HUES6 (cell line): ENCODE measurements at regions not wholly inside any gene's neighbourhood (a gene's known extent, or its start where the extent isn't known, plus 50 kb on each side); places are given as distances from the start of the nearest gene placed in this dataset.
"Not testable (repeated sequence)": the region's sequence is repeated elsewhere in the genome, so short reads cannot be mapped to it uniquely, and the experiment has no call there.

Experiments used
- H3K27ac ChIP-seq: 2 replicates; pipeline ENCODE4 v1.7.0; 2013; ENCODE audit warnings: low read depth, mild to moderate bottlenecking, low read length, inconsistent platforms
- H3K27me3 ChIP-seq: 2 replicates; pipeline ENCODE4 v1.6.1; 2013; ENCODE audit warnings: low read length; ENCODE audit not compliant: control insufficient read depth, insufficient read depth
- H3K36me3 ChIP-seq: 2 replicates; pipeline ENCODE4 v1.6.1; 2013; ENCODE audit warnings: low read length; ENCODE audit not compliant: control insufficient read depth, insufficient read depth
- H3K4me1 ChIP-seq: 2 replicates; pipeline ENCODE4 v1.6.1; 2013; ENCODE audit warnings: low read length; ENCODE audit not compliant: control insufficient read depth, insufficient read depth
- H3K4me3 ChIP-seq: 2 replicates; pipeline ENCODE4 v1.5.1; 2013; ENCODE audit warnings: low read depth, low read length
- H3K9ac ChIP-seq: one replicate; pipeline ENCODE4 v1.6.1; 2013; ENCODE audit warnings: mild to moderate bottlenecking, low read length
- H3K9me3 ChIP-seq: 2 replicates; pipeline ENCODE4 v1.6.1; 2013; ENCODE audit warnings: low read depth, low read length; ENCODE audit not compliant: control insufficient read depth, insufficient read depth

DNA sequence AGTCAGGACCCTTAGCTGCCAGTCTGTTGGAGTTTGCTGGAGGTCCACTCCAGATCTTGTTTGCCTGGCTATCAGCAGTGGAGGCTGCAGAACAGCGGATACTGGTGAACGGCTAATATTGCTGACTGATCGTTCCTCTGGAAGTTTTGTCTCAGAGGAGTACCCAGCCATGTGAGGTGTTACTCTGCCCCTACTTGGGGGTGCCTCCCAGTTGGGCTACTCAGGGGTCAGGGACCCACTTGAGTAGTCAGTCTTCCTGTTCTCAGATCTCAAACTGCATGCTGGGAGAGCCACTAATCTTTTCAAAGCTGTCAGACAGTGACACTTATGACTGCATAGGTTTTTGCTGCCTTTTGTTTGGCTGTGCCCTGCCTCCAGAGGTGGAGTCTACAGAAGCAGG lies 160.5 kb downstream of the OR4A47 start:
- H3K9me3 ChIP-seq: peaks cover 43% of the 10 kb centered on the region

DNA sequence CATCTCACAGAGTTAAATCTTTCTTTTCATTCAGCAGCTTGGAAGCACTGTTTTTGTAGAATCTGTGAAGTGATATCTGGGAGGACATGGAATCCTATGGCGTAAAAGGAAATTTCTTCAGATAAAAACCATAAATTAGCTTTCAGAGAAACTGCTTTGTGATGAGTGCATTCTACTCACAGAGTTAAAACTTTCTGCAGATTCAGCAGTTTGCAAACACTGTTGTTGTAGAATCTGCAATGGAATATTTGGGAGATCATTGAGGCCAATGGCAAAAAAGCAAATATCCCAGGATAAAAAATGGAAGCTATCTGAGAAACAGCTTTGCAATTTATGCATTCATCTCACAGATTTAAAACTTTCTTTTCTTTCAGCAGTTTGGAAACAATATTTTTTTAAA lies 180.6 kb downstream of the OR4A47 start:
- Histone ChIP-seq H3K9ac (no peak overlapping the region), H3K27me3 (no peaks in the 10 kb centered on the region), H3K36me3 (no peaks in the 10 kb centered on the region), H3K9me3 (peaks cover 76% of the 10 kb centered on the region), H3K4me3 (no peak overlapping the region), H3K27ac (no peak overlapping the region), H3K4me1 (no peaks in the 10 kb centered on the region)

More for the DNA sequence above, 160.5 kb downstream of the OR4A47 start:
- not testable (repeated sequence) for H3K4me1 ChIP-seq, H3K27ac ChIP-seq, H3K27me3 ChIP-seq, H3K4me3 ChIP-seq, H3K36me3 ChIP-seq, H3K9ac ChIP-seq

DNA sequence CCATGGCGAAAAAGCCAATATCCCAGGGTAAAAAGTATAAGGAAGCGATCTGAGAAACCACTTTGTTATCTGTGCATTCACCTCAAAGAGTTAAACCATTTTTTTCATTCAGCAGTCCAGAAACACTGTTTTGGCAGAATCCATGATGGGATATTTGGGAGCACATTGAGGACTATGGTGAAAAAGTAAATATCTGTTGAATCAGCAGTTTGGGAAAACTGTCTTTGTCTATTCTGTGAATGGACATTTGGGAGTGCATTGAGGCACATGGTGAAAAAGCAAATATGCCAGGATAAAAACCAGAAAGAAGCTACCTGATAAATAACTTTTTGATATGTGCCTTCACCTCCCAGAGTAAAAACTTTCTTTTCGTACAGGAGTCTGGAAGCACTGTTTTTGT lies 187.4 kb downstream of the OR4A47 start:
- H3K27ac ChIP-seq: no peak overlapping the region

DNA sequence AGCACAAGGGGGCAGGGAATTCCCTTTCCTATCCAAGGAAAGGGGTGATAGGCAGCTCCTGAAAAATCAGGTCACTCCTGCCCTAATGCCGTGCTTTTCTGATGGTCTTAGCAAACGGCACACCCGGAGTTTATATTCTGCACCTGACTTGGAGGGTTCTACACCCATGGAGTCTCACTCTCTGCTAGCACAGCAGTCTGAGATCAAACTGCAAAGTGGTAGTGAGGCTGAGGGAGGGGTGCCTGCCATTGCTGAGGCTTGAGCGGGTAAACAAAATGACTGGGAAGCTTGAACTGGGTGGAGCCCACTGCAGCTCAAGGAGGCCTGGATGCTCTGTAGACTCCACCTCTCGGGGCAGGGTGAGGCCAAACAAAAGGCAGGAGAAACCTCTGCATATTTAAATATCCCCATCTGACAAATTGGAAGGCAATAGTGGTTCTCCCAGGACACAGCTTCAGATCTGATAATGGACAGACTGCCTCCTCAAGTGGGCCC lies 194.7 kb downstream of the OR4A47 start:
- Histone ChIP-seq H3K4me3 (no peak overlapping the region), H3K36me3 (no peaks in the 10 kb centered on the region), H3K27ac (no peak overlapping the region), H3K27me3 (no peaks in the 10 kb centered on the region), H3K9me3 (peaks cover 30% of the 10 kb centered on the region), H3K4me1 (no peaks in the 10 kb centered on the region), H3K9ac (no peak overlapping the region)

More for the DNA sequence above, 187.4 kb downstream of the OR4A47 start:
- H3K4me3 ChIP-seq: no peak overlapping the region
- peaks cover 57% of the 10 kb centered on the region for H3K9me3 ChIP-seq
- H3K9ac ChIP-seq: no peak overlapping the region
- no peaks in the 10 kb centered on the region for H3K27me3 ChIP-seq
- no peaks in the 10 kb centered on the region for H3K36me3 ChIP-seq
- H3K4me1 ChIP-seq: no peaks in the 10 kb centered on the region

DNA sequence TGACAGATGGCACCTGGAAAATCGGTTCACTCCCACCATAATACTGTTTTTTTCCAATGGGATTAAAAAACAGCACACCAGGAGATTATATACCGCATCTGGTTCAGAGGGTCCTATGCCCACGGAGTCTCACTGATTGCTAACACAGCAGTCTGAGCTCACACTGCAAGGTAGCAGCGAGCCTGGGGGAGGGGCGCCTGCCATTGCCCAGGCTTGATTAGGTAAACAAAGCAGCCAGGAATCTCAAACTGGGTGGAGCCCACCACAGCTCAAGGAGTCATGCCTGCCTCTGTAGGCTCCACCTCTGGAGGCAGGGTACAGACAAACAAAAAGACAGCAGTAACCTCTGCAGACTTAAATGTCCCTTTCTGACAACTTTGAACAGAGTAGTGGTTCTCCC lies 240.9 kb downstream of the OR4A47 start:
- H3K4me1 ChIP-seq, H3K9ac ChIP-seq, H3K36me3 ChIP-seq, H3K27me3 ChIP-seq, H3K4me3 ChIP-seq, H3K27ac ChIP-seq: not testable (repeated sequence)
- peaks cover 58% of the 10 kb centered on the region for H3K9me3 ChIP-seq

DNA sequence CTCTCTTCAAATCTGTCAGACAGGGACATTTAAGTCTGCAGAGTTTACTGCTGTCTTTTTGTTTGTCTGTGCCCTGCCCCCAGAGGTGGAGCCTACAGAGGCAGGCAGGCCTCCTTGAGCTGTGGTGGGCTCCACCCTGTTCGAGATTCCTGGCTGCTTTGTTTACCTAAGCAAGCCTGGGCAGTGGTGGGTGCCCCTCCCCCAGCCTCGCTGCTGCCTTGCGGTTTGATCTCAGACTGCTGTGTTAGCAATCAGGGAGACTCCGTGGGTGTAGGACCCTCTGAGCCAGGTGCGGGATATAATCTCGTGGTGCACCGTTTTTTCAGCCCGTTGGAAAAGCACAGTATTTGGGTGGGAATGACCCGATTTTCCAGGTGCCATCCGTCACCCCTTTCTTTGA lies 233.6 kb downstream of the TRIM51G start:
- not testable (repeated sequence) for H3K4me1 ChIP-seq, H3K4me3 ChIP-seq, H3K36me3 ChIP-seq, H3K9ac ChIP-seq, H3K27me3 ChIP-seq, H3K27ac ChIP-seq
- H3K9me3 ChIP-seq: peaks cover 18% of the 10 kb centered on the region; the same call in 1 of the 2 replicates
